ENCODE measurements at regions not wholly inside any gene's neighbourhood (a gene's known extent, or its start where the extent isn't known, plus 50 kb on each side); places are given as distances from the start of the nearest gene placed in this dataset.
"Not testable (repeated sequence)": the region's sequence is repeated elsewhere in the genome, so short reads cannot be mapped to it uniquely, and the experiment has no call there.

- no peak for DNase-seq (ENCODE audit: low read depth in 2 of 2)
These were observed 123.2 kb upstream of the SLC7A14 start for GRCh38 chr3:170709046-170709445.

GRCh38 chr3:170707899-170708298, 122.0 kb upstream of the SLC7A14 start:
- no peak for DNase-seq (ENCODE audit: low read depth in 2 of 2)

- DNase-seq (ENCODE audit: low read depth in 2 of 2): no peak
These were observed 119.3 kb upstream of the SLC7A14 start for GRCh38 chr3:170705131-170705530.

GRCh38 chr3:170703121-170703588, 117.3 kb upstream of the SLC7A14 start:
- no peak for DNase-seq (ENCODE audit: low read depth in 2 of 2)

- DNase-seq (ENCODE audit: low read depth in 2 of 2): no peak
These were observed 116.1 kb upstream of the SLC7A14 start for GRCh38 chr3:170701696-170702678.

- no peak for DNase-seq (ENCODE audit: low read depth in 2 of 2)
These were observed 114.2 kb upstream of the SLC7A14 start for GRCh38 chr3:170700054-170700404.

- no peak for DNase-seq (ENCODE audit: low read depth in 2 of 2)
These were observed 113.5 kb upstream of the SLC7A14 start for GRCh38 chr3:170699158-170700053.

- DNase-seq (ENCODE audit: low read depth in 2 of 2): no peak
These were observed 112.0 kb upstream of the SLC7A14 start for GRCh38 chr3:170697908-170698307.

GRCh38 chr3:170697131-170697530, 111.3 kb upstream of the SLC7A14 start:
- DNase-seq (ENCODE audit: low read depth in 2 of 2): no peak

- DNase-seq (ENCODE audit: low read depth in 2 of 2): no peak
These were observed 109.7 kb upstream of the SLC7A14 start for GRCh38 chr3:170695486-170696064.

GRCh38 chr3:170692720-170693119, 106.8 kb upstream of the SLC7A14 start:
- DNase-seq (ENCODE audit: low read depth in 2 of 2): no peak

GRCh38 chr3:170690661-170690981, 104.7 kb upstream of the SLC7A14 start:
- no peak for DNase-seq (ENCODE audit: low read depth in 2 of 2)

GRCh38 chr3:170689893-170690660, 104.2 kb upstream of the SLC7A14 start:
- peak; percentile 10 to 30 for DNase-seq (ENCODE audit: low read depth in 2 of 2)

- DNase-seq (ENCODE audit: low read depth in 2 of 2): no peak
These were observed 103.5 kb upstream of the SLC7A14 start for GRCh38 chr3:170689296-170689829.

- not testable (repeated sequence) for DNase-seq (ENCODE audit: low read depth in 2 of 2)
These were observed 102.3 kb upstream of the SLC7A14 start for GRCh38 chr3:170688222-170688621.

GRCh38 chr3:170680593-170680992, 94.7 kb upstream of the SLC7A14 start:
- DNase-seq (ENCODE audit: low read depth in 2 of 2): no peak

- no peak for DNase-seq (ENCODE audit: low read depth in 2 of 2)
These were observed 93.3 kb upstream of the SLC7A14 start for GRCh38 chr3:170679190-170679589.

- DNase-seq (ENCODE audit: low read depth in 2 of 2): no peak
These were observed 84.6 kb upstream of the SLC7A14 start for GRCh38 chr3:170670504-170670903.

- DNase-seq (ENCODE audit: low read depth in 2 of 2): not testable (repeated sequence)
These were observed 77.1 kb upstream of the SLC7A14 start for GRCh38 chr3:170662986-170663385.

GRCh38 chr3:170660139-170660538, 74.3 kb upstream of the SLC7A14 start:
- no peak for DNase-seq (ENCODE audit: low read depth in 2 of 2)

- no peak for DNase-seq (ENCODE audit: low read depth in 2 of 2)
These were observed 71.4 kb upstream of the SLC7A14 start for GRCh38 chr3:170657312-170657711.
